Thoracic aorta (tissue), 2 donors: ENCODE measurements at regions not wholly inside any gene's neighbourhood (a gene's known extent, or its start where the extent isn't known, plus 50 kb on each side); places are given as distances from the start of the nearest gene placed in this dataset.

ENCODE experiments used
- ATAC-seq: fragments of 150-250 bp; one replicate; pipeline ENCODE4 v1.8.0; 2017; ENCODE audit warnings: low read depth; ENCODE audit not compliant: insufficient number of reproducible peaks, low FRiP score
- DNase-seq: peaks from one replicate; pipeline ENCODE4 v3.0.0-alpha.2; 2020; ENCODE audit warnings: low spot score
- H3K27ac ChIP-seq, 2 donors: fragments of 200-600 bp; sonication (generic); 1 replicate in 1 of 2; 2 replicates in 1 of 2; pipeline ENCODE4 v1.5.1; 2016; ENCODE audit warnings: mild to moderate bottlenecking in 2 of 2, moderate library complexity in 2 of 2
- H3K27me3 ChIP-seq: fragments of 200-600 bp; sonication (generic); replicated peaks from 2 replicates; pipeline ENCODE4 v1.6.0; 2016; ENCODE audit warnings: mild to moderate bottlenecking; ENCODE audit not compliant: insufficient read depth
- H3K36me3 ChIP-seq: fragments of 200-600 bp; sonication (generic); one replicate; pipeline ENCODE4 v1.5.1; 2016
- H3K4me1 ChIP-seq, 2 donors: fragments of 200-600 bp; sonication (generic); 1 replicate in 1 of 2; 2 replicates in 1 of 2; pipeline versions ENCODE4 v1.5.1 to v1.6.0; 2016; ENCODE audit warnings: low read depth in 2 of 2, mild to moderate bottlenecking in 1 of 2; ENCODE audit not compliant: control insufficient read depth in 1 of 2
- H3K4me3 ChIP-seq: fragments of 200-600 bp; sonication (generic); 2 replicates; pipeline ENCODE4 v1.5.1; 2016; ENCODE audit warnings: mild to moderate bottlenecking
- H3K9me3 ChIP-seq: fragments of 200-600 bp; sonication (generic); 2 replicates; pipeline ENCODE4 v1.5.1; 2016
- TF ChIP-seq, protein P1 (sequence below): fragments of 200-600 bp; sonication (generic); IDR thresholded peaks from one replicate; pipeline ENCODE4 v1.5.1; 2019; ENCODE audit warnings: antibody characterized with exemption

DNA sequence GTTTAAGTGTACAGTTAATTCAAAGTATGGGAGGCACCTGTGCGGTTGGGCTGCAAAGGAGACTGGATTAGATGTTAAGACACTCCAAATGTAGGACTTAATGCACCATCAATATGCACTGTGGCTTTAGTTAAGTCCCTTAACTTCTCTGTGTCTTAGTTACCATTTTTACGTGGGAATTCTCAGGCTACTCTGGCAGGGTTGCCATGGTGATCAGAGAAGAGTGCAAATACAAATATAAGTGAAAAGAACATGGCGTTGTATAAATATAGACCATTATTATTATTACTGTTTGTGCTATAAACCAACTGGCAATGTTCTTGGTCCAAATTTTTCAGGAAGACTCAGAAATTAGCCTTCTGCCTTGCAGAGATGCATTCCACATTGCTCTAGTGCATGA is 595.6 kb downstream of the NPHP4 start:
- Histone ChIP-seq H3K36me3 (no peaks in the 10 kb centered on the region), H3K27ac (no peak overlapping the region), H3K4me1 (no peaks in the 10 kb centered on the region), H3K27me3 (no peaks in the 10 kb centered on the region), H3K9me3 (no peaks in the 10 kb centered on the region), H3K4me3 (no peak overlapping the region)
- ATAC-seq: no peak
- TF ChIP-seq, protein P1, sequence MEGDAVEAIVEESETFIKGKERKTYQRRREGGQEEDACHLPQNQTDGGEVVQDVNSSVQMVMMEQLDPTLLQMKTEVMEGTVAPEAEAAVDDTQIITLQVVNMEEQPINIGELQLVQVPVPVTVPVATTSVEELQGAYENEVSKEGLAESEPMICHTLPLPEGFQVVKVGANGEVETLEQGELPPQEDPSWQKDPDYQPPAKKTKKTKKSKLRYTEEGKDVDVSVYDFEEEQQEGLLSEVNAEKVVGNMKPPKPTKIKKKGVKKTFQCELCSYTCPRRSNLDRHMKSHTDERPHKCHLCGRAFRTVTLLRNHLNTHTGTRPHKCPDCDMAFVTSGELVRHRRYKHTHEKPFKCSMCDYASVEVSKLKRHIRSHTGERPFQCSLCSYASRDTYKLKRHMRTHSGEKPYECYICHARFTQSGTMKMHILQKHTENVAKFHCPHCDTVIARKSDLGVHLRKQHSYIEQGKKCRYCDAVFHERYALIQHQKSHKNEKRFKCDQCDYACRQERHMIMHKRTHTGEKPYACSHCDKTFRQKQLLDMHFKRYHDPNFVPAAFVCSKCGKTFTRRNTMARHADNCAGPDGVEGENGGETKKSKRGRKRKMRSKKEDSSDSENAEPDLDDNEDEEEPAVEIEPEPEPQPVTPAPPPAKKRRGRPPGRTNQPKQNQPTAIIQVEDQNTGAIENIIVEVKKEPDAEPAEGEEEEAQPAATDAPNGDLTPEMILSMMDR: no peak
- no peak for DNase-seq

DNA sequence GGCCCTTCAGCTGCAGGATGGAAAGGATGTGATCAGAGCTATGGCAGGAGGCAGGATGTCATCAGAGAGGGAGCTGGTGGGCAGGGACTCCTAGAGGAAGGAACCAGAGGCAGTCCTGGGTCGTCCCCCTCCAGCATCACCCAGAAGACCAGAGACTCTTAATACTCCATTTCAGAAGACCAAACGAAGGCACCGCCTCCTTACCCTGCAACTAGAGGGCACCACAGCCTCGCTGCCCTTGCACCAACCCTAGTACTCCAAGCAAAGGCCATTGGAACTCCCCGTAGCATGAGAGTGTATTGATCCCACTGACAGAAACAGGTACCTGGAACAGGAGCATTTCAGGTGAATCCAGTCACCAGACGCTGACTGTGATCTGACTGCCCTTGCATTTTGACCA is 598.1 kb downstream of the NPHP4 start:
- no peak overlapping the region for H3K27ac ChIP-seq
- ATAC-seq (no peak), DNase-seq (no peak)
- H3K27me3 ChIP-seq: no peaks in the 10 kb centered on the region
- H3K36me3 ChIP-seq: no peaks in the 10 kb centered on the region
- TF ChIP-seq, protein P1: no peak
- H3K4me1 ChIP-seq: no peaks in the 10 kb centered on the region
- H3K9me3 ChIP-seq: no peaks in the 10 kb centered on the region
- no peak overlapping the region for H3K4me3 ChIP-seq

DNA sequence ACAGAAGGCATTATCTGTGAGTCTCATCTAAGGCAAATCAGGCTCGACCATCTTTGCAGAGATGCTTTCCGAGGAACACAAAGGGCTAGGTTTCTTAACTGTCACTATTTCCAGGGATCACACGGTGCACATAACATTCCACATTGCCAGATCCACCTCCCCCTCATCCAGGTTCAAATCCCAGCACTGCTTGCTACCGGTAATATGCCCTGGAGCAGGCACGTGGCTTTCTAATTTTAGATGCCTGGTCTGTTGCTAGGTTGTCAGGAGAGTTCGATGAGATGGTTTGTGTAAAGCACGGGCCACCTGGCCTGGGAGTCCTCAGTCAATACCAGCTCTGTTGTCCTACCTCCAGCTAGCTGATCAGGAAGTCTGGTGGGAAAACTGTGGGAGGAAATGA is 598.6 kb downstream of the NPHP4 start:
- H3K27me3 ChIP-seq: no peaks in the 10 kb centered on the region
- H3K36me3 ChIP-seq: no peaks in the 10 kb centered on the region
- H3K4me3 ChIP-seq: no peak overlapping the region
- DNase-seq (no peak), ATAC-seq (no peak)
- no peaks in the 10 kb centered on the region for H3K4me1 ChIP-seq
- TF ChIP-seq, protein P1: no peak
- H3K27ac ChIP-seq: no peak overlapping the region
- H3K9me3 ChIP-seq: no peaks in the 10 kb centered on the region

DNA sequence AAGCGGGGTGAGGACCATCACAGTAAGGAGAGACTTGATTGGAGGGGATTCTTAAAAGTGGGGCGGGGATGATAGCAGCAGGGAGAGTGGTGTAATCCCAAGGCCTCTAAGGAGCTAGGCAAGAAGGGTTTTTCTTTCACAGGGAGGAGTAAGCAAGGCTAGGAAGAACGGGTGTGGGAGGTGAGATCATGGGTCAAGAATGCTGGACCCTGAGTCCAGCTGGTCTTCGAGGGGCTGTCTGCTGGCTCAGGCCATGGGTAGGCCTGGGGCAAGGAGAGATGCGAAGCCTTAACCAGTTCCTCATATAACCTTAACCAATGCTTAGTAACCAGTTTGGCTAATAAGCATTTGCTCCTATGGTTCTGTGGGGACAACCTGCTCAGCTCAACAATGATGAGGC is 599.1 kb downstream of the NPHP4 start:
- no peak overlapping the region for H3K4me3 ChIP-seq
- no peaks in the 10 kb centered on the region for H3K9me3 ChIP-seq
- no peak overlapping the region for H3K27ac ChIP-seq
- TF ChIP-seq, protein P1: no peak
- no peaks in the 10 kb centered on the region for H3K36me3 ChIP-seq
- ATAC-seq (no peak), DNase-seq (no peak)
- H3K4me1 ChIP-seq: no peaks in the 10 kb centered on the region
- no peaks in the 10 kb centered on the region for H3K27me3 ChIP-seq

DNA sequence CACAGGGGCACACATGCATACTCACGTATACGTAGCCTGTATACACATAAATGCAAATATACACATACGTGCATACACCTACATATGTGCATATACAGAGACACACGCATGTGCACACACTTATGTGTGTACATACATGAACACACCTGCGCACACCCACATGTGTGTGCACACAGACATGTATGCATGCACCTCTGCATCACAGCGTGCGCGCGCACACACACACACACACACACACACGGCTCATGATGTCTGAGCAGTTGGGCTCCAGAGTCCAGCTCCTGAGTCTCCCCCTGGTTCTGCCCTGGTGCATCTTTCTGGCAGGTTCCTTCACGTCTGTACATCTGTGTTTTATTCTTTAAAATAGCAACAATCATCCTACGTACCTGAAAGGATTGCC is 600.5 kb downstream of the NPHP4 start:
- Histone ChIP-seq H3K4me1 (no peaks in the 10 kb centered on the region), H3K27ac (no peak overlapping the region), H3K36me3 (no peaks in the 10 kb centered on the region), H3K9me3 (no peaks in the 10 kb centered on the region), H3K27me3 (no peaks in the 10 kb centered on the region), H3K4me3 (no peak overlapping the region)
- no peak for ATAC-seq
- DNase-seq: no peak
- TF ChIP-seq, protein P1: no peak
